ENCODE measurements at regions not wholly inside any gene's neighbourhood (a gene's known extent, or its start where the extent isn't known, plus 50 kb on each side); places are given as distances from the start of the nearest gene placed in this dataset.

DNA sequence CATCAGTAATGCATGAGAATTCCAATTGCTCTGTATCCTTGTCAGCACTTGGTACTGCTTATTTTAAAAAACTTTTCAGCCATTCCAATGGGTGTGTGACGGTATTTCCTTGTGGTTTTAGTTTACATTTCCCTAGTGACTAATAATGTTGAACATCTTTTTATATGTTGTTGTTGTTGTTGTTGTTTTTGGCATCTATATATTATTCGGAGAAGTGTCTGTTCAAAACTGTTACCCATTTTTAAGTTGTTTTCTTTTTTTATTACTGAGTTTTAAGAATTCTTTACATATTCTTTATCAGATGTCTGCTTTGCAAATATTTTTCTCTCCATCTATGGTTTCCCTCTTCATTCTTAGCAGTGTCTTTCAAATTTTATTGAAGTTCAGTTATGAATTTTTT is 231.1 kb upstream of the POU3F1 start:
- no peak for DNase-seq (ENCODE audit: low spot score)
- Histone ChIP-seq H3K4me1 (ENCODE audit: insufficient read depth, low read length, poor library complexity, severe bottlenecking) (no peaks in the 10 kb centered on the region), H3K9me2 (ENCODE audit: insufficient read depth, low read length) (no peaks in the 10 kb centered on the region), H3K79me2 (ENCODE audit: insufficient read depth, low read depth, low read length) (no peaks in the 10 kb centered on the region), H3K36me3 (ENCODE audit: insufficient read depth, low read length) (no peaks in the 10 kb centered on the region), H3K27ac (ENCODE audit: low read depth, low read length, poor library complexity, severe bottlenecking) (no peak overlapping the region), H3K9me3 (ENCODE audit: low read length) (peaks cover 9% of the 10 kb centered on the region; the same call in 1 of the 2 replicates), H2AFZ (ENCODE audit: low read length) (no peak overlapping the region), H3K4me3 (ENCODE audit: low read depth, low read length, poor library complexity, severe bottlenecking) (no peak overlapping the region), H3K4me2 (ENCODE audit: low read length) (no peak overlapping the region), H4K20me1 (ENCODE audit: insufficient read depth, low read length) (no peaks in the 10 kb centered on the region)
- intact Hi-C loops (cut with micrococcal nuclease; ENCODE audit: unreplicated experiment): no loop called here
- POLR2A ChIA-PET: no interaction called here
- CTCF ChIA-PET (ENCODE audit: unreplicated experiment): no interaction called here
- TF ChIP-seq EZH2phosphoT487 (IDR thresholded peaks at IDR 0.05; ENCODE audit: borderline replicate concordance, low read depth, low read length): no peak
- TF ChIP-seq, protein P1, sequence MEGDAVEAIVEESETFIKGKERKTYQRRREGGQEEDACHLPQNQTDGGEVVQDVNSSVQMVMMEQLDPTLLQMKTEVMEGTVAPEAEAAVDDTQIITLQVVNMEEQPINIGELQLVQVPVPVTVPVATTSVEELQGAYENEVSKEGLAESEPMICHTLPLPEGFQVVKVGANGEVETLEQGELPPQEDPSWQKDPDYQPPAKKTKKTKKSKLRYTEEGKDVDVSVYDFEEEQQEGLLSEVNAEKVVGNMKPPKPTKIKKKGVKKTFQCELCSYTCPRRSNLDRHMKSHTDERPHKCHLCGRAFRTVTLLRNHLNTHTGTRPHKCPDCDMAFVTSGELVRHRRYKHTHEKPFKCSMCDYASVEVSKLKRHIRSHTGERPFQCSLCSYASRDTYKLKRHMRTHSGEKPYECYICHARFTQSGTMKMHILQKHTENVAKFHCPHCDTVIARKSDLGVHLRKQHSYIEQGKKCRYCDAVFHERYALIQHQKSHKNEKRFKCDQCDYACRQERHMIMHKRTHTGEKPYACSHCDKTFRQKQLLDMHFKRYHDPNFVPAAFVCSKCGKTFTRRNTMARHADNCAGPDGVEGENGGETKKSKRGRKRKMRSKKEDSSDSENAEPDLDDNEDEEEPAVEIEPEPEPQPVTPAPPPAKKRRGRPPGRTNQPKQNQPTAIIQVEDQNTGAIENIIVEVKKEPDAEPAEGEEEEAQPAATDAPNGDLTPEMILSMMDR (conservative IDR thresholded peaks at IDR 0.05; ENCODE audit: low read length): no peak
- BruUV-seq (replicated peaks): no TSS peak

DNA sequence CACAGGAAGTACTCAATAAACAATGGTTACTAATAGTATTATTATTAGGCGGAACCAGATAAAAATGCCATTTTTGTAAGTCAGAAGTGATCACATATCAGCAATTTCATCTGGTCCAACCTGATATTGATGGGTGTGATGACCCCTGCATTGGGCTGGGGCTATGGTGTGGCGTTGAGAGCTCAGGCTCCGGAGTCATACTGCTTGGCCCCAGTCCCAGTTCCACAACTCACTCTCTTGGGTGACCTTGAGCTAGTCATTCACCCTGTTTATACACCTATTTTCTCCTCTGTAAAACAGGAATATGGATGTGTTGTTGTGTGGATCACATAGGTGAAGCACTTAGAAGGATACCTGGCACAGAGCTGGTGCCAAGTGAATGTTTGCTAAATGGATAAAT is 229.4 kb upstream of the POU3F1 start:
- H3K36me3 ChIP-seq (ENCODE audit: insufficient read depth, low read length): no peaks in the 10 kb centered on the region
- no peak overlapping the region for H3K27ac ChIP-seq (ENCODE audit: low read depth, low read length, poor library complexity, severe bottlenecking)
- H3K4me1 ChIP-seq (ENCODE audit: insufficient read depth, low read length, poor library complexity, severe bottlenecking): no peaks in the 10 kb centered on the region
- BruUV-seq (replicated peaks): no TSS peak
- CTCF ChIA-PET (ENCODE audit: unreplicated experiment): no interaction called here
- no peak overlapping the region for H3K4me3 ChIP-seq (ENCODE audit: low read depth, low read length, poor library complexity, severe bottlenecking)
- H4K20me1 ChIP-seq (ENCODE audit: insufficient read depth, low read length): no peaks in the 10 kb centered on the region
- H2AFZ ChIP-seq (ENCODE audit: low read length): no peak overlapping the region
- TF ChIP-seq, protein P1 (conservative IDR thresholded peaks at IDR 0.05; ENCODE audit: low read length): no peak
- TF ChIP-seq EZH2phosphoT487 (IDR thresholded peaks at IDR 0.05; ENCODE audit: borderline replicate concordance, low read depth, low read length): no peak
- no peaks in the 10 kb centered on the region for H3K9me2 ChIP-seq (ENCODE audit: insufficient read depth, low read length)
- POLR2A ChIA-PET: no interaction called here
- no peaks in the 10 kb centered on the region for H3K79me2 ChIP-seq (ENCODE audit: insufficient read depth, low read depth, low read length)
- peaks cover 9% of the 10 kb centered on the region; the same call in 1 of the 2 replicates for H3K9me3 ChIP-seq (ENCODE audit: low read length)
- DNase-seq (ENCODE audit: low spot score): no peak
- no peak overlapping the region for H3K4me2 ChIP-seq (ENCODE audit: low read length)
- intact Hi-C loops (cut with micrococcal nuclease; ENCODE audit: unreplicated experiment): no loop called here

DNA sequence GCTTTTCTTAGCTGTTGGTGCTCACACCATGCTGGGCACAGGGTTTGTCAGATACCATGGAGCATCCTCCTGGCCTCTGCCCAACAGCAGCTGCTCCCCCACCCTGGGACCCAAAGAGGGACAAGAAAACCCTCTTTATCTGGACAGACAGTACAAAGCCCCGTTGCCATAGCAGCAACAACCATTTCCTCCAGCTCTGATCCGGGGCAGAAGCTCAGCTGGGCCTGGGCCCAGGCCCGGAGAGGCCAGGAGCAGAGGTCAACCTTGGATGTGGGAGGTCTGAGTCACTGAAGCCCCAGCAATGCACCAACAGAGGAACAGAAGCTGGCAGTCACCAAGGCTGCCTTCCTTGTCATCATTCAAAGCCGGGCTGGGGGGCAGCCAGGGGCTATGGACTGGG is 228.4 kb upstream of the POU3F1 start:
- POLR2A ChIA-PET: no interaction called here
- Histone ChIP-seq H2AFZ (ENCODE audit: low read length) (no peak overlapping the region), H3K4me2 (ENCODE audit: low read length) (no peak overlapping the region), H3K4me3 (ENCODE audit: low read depth, low read length, poor library complexity, severe bottlenecking) (no peak overlapping the region), H3K27ac (ENCODE audit: low read depth, low read length, poor library complexity, severe bottlenecking) (no peak overlapping the region), H3K36me3 (ENCODE audit: insufficient read depth, low read length) (no peaks in the 10 kb centered on the region), H3K9me2 (ENCODE audit: insufficient read depth, low read length) (no peaks in the 10 kb centered on the region), H3K4me1 (ENCODE audit: insufficient read depth, low read length, poor library complexity, severe bottlenecking) (no peaks in the 10 kb centered on the region), H4K20me1 (ENCODE audit: insufficient read depth, low read length) (no peaks in the 10 kb centered on the region), H3K79me2 (ENCODE audit: insufficient read depth, low read depth, low read length) (no peaks in the 10 kb centered on the region), H3K9me3 (ENCODE audit: low read length) (peaks cover 9% of the 10 kb centered on the region; the same call in 1 of the 2 replicates)
- intact Hi-C loops (cut with micrococcal nuclease; ENCODE audit: unreplicated experiment): no loop called here
- TF ChIP-seq, protein P1 (conservative IDR thresholded peaks at IDR 0.05; ENCODE audit: low read length): no peak
- TF ChIP-seq EZH2phosphoT487 (IDR thresholded peaks at IDR 0.05; ENCODE audit: borderline replicate concordance, low read depth, low read length): no peak
- no peak for DNase-seq (ENCODE audit: low spot score)
- BruUV-seq (replicated peaks): no TSS peak
- CTCF ChIA-PET (ENCODE audit: unreplicated experiment): no interaction called here
